HG02798 (cell line): ENCODE measurements at regions not wholly inside any gene's neighbourhood (a gene's known extent, or its start where the extent isn't known, plus 50 kb on each side); places are given as distances from the start of the nearest gene placed in this dataset.
"Not testable (repeated sequence)": the region's sequence is repeated elsewhere in the genome, so short reads cannot be mapped to it uniquely, and the experiment has no call there.

Experiments used
- ATAC-seq: cut with Tn5 transposase; IDR thresholded peaks from one replicate; pipeline ENCODE4 v1.9.1; 2021; ENCODE audit warnings: mild to moderate bottlenecking; ENCODE audit not compliant: unreplicated experiment, poor library complexity

DNA sequence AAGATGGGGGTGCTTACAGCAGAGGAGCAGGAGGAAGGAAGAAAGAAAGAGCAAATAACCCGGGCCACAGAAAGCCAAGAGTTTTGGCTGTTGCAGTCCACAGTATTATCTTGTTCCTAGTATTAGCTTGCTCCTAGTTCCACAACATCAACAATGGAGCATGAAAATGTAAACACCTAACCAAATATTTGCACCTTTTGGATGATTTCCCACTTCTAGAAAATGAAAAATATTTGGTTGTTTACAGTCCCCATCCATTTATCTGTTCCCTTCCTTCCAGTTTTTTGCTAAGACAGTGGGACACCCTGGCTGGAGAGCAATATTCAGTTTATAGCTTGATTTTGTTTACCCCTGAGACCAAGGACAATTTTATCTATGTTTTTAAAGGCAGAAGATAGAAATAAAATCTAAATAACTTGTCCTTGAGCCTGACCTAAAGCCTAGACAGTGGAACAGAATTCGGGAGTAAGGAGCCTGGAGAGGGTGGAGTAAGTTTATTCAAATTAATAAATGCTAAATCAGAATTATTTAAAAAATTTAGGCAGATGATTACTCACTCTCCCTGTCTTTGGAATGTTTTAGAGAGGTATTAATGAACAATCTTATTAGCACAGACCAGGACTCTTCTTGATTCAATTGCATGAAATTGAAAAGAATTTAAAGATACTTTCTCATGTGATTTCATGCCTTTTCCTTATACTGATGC, 51.6 kb downstream of the RESF1 start:
- no peak for ATAC-seq

GRCh38 chr12:32012249-32012785, 53.1 kb downstream of the RESF1 start:
- ATAC-seq: no peak

DNA sequence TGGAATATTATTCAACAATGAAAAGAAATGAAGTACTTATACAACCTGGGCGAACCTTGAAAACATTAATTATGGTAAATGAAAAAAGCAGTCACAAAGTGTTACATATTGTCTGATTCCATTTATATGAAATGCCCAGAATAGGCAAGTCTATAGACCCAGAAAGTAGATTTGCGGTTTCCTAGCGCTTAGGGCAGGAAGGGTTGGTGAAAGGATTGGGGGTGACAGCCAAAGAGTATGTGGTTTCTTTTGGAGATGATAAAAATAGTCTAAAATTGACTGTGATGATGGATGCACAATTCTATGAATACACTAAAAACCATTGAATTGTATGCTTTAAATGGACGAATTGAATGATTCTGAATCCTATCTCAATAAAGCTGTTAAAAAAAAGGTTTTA, 55.8 kb downstream of the RESF1 start:
- no peak for ATAC-seq

- ATAC-seq: no peak
Measured at GRCh38 chr12:32016680-32017482, 57.7 kb downstream of the RESF1 start.

GRCh38 chr12:32021346-32021773, 62.1 kb downstream of the RESF1 start:
- no peak for ATAC-seq

DNA sequence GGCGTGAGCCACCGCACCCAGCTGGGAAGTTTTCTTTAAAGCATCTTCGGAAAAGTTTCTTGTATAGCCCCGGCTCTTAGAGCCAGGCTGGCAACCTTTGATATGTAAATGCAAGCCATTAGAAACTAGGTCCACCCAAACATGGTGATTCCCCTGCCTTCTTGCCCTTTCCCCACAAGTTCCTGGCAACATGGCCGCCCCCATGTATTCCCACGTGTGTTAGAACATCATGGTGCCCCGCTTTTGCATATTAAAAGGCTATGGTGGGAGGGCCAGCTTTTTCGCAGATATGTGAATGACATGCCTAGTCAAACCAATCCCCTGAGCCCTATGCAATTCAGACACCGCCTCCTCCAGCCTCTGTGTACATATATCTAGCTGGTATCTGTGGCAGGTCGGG, 63.2 kb downstream of the RESF1 start:
- ATAC-seq: not testable (repeated sequence)

DNA sequence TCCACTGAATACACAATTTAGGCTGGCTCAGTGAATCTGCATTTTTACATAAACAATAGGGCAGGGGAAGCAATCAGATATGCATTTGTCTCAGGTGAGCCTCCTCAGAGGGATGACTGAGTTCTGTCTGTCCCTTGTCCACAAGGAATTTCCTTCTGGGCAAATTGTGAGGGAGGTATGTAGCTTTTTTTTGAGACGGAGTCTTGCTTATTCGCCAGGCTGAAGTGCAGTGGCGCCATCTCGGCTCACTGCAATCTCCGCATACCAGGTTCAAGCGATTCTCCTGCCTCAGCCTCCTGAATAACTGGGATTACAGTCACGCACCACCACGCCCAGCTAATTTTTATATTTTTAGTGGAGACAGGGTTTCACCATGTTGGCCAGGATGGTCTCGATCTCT, 64.6 kb downstream of the RESF1 start:
- ATAC-seq: not testable (repeated sequence)

GRCh38 chr12:32024884-32025592, 65.8 kb downstream of the RESF1 start:
- no peak for ATAC-seq

DNA sequence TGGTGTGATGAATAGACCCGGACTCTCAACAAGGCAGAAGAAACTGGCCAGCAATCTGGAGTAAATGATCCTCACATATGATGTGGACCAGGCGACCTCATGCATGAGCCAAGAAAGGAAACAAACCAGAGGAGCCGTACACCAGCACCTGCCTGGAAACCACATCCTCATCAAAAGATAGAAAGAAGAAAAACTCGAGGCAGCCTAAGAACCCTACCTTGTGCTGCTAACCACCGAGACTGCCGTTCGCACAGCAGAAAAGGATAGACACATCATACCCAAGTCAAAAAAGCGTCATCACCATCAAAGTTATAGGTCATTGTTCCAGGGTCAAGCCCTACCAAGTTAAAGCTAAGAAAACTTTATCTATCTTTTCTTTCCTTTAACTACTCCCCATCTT, 66.7 kb downstream of the RESF1 start:
- peak; percentile 65 for ATAC-seq

GRCh38 chr12:32027684-32028365, 68.6 kb downstream of the RESF1 start:
- ATAC-seq: no peak

- no peak for ATAC-seq
Measured at GRCh38 chr12:32030151-32030550, 70.9 kb downstream of the RESF1 start.

GRCh38 chr12:32030676-32031075, 71.5 kb downstream of the RESF1 start:
- ATAC-seq: no peak

DNA sequence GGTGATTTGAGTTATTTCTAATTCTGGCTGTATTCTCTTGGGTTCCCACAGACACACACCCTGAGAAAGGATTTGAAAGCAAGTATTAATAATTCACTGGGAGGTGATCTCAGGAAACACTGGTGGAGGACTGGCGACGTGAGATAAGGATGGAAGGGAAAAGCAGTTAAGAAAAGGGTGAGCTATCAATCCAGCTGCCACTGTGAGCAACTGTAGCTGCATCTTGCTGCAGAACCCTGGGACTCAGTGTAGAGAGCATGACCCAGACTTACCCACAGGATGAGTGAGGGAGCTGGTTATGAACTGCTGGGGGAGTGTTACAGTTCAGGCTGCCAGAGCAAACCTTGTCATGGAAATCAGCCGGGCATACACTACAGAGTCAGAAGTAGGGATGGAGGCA, 71.9 kb downstream of the RESF1 start:
- no peak for ATAC-seq

DNA sequence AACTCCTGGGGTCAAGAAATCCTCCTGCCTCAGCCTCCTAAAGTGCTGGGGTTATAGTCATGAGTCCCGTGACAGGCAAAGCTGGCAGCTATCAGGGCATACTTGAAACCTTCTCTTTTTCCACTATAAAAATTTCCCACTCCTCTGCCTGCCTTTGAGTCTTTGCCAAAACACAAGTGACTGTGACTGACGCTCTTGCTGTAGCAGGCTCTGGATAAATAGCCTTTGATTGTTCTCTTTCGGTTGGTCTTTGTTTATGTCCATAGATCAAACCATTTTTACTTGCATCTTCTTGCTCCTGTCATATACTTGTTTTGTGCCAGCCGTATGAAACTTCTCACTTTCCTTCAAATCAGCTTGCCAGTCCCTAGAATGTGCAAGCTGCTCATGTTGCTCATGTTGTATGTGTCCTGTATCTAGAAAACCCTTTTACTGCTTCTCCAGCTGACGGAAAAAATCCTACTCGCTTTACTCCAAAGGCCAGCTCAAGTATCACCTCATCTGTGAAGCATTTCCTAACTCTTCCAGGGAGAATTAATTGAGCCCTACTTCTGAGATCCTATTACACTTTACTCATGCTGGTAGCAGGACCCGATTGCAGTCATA, 73.1 kb downstream of the RESF1 start:
- ATAC-seq: no peak

- ATAC-seq: no peak
Measured at GRCh38 chr12:32033406-32033805, 73.2 kb upstream of the BICD1 start.

- no peak for ATAC-seq
Measured at GRCh38 chr12:32034045-32034444, 72.6 kb upstream of the BICD1 start.

DNA sequence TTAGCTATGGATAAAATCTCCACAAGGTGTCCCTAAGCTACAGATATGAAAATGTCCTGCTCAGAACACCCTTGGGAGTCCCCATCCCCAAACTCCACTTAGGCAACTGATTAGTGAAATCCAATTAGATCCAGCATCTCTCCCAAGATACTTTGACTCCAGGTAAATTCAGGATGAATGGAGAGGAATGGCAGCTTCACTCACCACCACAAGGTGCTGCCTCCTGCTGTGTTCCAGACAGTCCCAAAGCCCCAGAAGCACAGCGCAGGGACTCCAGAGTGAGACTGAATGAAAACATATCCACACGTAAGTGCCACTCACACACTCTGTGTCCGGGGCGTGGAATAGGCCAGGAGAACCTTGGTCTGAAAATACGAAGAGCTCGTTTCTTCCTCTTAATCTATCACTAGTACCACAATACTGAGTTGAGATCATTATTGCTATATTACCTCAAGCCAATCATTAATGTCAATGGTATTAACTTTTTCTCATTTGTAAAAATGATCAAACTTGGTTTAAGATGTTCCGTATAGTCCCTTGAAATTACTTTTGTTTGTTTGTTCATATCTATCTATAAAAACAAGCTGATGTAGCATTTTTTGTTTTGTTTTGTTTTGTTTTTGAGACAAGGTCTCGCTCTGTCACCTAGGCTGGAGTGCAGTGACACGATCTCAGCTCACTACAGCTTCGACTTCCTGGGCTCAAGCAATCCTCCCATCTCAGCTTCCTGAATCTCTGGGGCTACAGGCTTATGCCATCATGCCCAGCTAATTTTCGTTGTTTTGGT, 70.0 kb upstream of the BICD1 start:
- ATAC-seq: no peak

GRCh38 chr12:32039347-32039746, 67.3 kb upstream of the BICD1 start:
- no peak for ATAC-seq

DNA sequence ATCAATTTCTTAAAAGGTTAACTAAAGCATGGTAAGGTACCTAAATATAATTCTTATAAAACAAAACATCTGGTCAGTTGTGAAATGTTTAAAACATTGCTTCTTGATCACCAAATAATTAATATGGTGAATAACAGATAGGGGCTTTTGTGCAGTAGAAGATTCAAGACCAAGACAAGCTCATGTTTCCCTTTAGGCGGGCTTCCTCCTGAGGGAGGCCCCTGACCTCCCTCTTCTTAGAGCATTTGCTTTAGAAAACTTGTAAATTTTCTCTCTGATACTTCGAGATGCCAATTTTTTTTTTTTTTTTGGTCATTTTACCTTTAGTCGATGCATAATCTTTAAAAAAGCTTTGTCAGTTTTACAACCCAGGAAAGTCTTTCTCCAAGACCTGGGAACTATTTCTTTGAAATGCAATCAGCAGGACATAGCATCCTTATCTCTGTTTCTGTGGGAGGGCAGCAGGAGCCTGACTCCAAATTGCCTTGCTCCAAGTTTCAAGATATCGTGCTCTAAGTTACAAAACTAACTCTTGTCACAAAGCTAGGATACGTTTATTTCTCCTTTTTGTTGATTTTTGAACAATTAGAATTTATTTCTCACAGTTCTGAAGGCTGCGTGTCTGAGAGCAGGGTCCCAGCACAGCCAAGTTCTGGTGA, 66.6 kb upstream of the BICD1 start:
- no peak for ATAC-seq
